GM19438 (cell line): ENCODE measurements at regions not wholly inside any gene's neighbourhood (a gene's known extent, or its start where the extent isn't known, plus 50 kb on each side); places are given as distances from the start of the nearest gene placed in this dataset.
"Not testable (repeated sequence)": the region's sequence is repeated elsewhere in the genome, so short reads cannot be mapped to it uniquely, and the experiment has no call there.

Experiments
- ATAC-seq: cut with Tn5 transposase; IDR thresholded peaks from one replicate; pipeline ENCODE4 v1.9.1; 2021; ENCODE audit warnings: low read depth; ENCODE audit not compliant: unreplicated experiment

DNA sequence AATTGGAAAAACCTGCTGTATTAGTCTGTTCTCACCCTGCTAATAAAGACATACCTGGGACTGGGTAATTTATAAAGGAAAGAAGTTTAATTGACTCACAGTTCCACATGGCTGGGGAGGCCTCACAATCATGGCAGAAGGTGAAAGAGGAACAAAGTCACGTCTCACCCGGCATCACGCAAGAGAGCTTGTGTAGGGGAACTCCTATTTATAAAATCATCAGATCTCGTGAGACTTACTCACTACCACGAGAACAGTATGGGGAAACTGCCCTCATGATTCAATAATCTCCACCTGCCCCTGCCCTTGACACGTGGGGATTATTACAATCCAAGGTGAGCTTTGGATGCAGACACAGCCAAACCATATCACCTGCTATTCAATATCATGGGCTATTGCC is 799.1 kb upstream of the HTR2C start:
- not testable (repeated sequence) for ATAC-seq

- ATAC-seq = no peak
Measured at GRCh38 chrX:113770806-113771205, 813.1 kb upstream of the HTR2C start.

GRCh38 chrX:113770071-113770470 is 813.8 kb upstream of the HTR2C start:
- no peak for ATAC-seq

DNA sequence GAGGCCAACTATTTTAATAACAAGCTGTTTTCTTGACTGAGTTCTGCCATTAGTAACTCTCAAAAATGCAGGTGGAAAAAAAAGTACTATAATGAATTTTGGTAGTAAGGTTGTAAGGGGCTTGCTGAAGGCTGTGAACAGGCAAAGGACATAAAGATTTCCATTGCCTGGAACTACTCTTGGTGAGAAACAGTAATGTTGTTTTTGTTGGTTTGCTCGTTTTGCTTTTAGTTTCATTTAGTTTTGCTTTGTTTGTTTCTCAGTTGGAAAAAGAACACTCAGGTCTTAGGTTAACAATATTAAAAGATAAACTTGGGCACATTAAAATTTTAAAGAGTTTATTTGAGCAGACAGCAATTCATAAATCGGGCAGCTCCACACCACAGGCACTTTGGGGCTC is 824.5 kb upstream of the HTR2C start:
- no peak for ATAC-seq

GRCh38 chrX:113747274-113747973 is 836.5 kb upstream of the HTR2C start:
- ATAC-seq = no peak

DNA sequence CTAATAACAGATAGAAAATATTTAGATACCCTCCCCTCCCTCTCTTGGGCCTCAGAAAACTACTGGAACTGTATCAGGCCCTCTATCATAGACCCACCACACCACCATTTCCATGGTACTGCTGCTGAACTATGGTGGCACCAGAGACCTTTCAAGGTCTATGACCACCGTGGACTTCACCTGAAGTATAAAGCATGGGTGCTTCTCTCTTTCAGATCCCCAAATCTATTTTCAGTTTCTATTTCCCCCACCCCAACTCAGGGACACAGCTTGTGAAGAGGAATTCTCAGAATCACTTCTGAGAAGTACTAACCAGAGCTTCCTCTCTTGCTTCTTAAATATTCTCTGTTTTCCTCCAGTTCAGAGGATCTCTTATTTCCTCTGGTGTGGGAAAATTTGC is 840.8 kb upstream of the HTR2C start:
- ATAC-seq = no peak

DNA sequence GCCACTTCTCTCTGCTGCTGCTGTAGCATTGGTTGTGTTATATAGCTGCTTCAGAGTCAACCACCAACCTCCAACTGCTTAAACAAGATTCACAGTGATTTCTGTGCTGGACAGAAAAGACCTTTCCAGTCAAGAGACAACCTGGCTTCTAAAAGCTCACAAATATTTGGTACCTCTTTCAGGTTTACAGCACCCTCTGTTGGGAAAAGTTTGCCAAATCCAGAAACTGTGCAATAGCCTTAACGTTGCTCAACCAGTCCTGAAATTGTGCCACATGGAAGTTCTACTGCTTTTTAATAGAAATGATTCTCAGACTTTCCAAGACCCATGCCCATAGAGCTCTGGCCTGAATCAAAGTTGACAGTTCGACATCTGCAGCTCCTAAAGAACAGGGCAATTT is 842.1 kb upstream of the HTR2C start:
- no peak for ATAC-seq

- no peak for ATAC-seq
Measured at GRCh38 chrX:113728937-113729336, 854.9 kb upstream of the HTR2C start.

DNA sequence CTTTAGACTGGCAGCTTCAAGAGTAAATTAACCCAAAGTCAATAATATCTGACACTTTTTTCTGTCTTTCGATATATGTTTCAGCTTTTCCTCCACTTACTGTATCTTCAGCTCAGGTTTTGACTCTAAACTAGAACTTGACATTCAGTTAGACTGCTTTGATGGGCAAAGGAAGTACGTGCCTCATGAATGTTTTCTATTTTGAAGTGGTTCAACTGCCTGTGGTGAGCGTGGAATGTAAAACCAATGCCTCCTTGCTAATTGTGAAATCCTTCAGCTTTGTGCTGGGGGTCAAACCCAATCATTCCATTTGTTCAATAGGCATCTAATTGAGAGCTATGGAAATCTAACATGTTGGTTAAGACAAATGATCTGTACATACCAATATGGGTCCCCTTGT is 857.0 kb upstream of the HTR2C start:
- no peak for ATAC-seq

DNA sequence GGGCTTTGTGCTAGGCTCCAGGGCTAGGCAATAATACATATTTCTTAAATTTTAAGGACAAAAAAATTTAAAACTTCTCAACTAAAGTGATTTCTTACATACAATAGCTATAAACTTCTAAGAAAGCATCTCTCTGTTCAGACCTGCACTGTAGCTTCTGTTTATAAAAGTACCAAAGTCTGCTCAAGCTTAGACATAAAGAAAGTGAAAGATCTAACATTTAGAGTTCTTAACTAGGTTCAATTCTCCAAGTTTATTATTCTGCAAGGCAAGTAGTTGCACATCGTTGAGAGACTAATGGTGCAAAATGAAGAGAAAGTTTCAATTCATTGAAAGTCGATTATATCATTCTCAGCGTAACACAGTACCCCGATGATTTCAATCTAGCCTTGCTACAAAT is 857.4 kb upstream of the HTR2C start:
- no peak for ATAC-seq

- no peak for ATAC-seq
Measured at GRCh38 chrX:113726009-113726408, 857.9 kb upstream of the HTR2C start.

GRCh38 chrX:113699939-113700338 is 859.3 kb upstream of the AMOT start:
- no peak for ATAC-seq

GRCh38 chrX:113675278-113675677 is 834.6 kb upstream of the AMOT start:
- no peak for ATAC-seq

DNA sequence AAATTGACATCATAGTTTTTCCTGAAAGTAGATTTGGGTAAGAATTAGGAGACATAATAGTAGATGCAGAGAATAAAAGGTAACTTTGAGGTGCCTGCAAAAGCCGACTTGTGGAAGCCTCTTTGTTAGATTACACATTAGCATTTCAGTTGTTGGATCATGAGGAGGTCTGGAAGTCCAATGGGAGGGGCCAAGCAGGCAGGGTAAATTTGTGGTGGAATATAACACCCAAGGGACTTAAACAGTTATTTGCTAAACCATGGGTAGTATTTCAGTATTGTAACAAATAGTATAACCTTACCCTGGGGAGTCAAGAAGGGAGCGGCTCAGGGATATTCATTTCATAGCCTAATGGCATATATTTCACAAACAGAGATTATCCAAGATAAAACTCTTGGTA is 810.7 kb upstream of the AMOT start:
- no peak for ATAC-seq

DNA sequence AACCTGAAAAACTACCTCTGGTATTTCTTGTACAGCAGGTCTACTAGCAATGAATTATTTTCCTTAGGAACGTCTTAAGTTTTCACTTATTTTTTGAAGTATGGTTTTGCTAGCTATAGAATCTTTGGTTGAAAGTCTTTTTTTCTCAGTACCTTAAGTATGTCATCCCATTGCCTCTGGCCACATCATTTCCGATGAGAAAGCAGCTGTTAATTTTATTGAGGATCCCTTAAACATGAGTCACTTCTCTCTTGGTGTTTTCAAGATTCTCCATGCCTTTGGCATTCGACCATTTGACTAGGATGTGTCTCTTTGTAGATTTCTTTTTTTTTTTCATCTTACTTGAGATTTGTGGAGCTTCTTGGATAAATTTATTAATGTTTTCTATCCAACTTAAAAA is 803.8 kb upstream of the AMOT start:
- no peak for ATAC-seq

DNA sequence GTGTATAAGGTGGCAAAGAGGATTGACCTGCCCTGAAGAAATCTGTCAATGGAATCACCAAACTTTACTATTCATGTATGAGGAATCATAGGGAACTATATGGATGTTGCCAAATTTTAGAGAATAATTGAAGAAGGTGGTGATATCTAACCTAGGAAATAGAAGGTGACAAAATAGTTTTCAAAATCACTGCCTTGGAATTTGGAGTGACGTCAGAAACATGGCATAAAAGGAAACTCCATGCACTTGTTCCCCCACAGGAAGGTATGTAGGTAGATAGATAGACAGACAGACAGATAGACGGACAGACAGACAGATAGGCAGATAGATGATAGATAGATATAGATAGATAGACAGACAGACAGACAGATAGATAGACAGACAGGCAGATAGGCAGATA is 793.9 kb upstream of the AMOT start:
- ATAC-seq = no peak

- ATAC-seq = no peak
Measured at GRCh38 chrX:113629326-113629725, 788.7 kb upstream of the AMOT start.

DNA sequence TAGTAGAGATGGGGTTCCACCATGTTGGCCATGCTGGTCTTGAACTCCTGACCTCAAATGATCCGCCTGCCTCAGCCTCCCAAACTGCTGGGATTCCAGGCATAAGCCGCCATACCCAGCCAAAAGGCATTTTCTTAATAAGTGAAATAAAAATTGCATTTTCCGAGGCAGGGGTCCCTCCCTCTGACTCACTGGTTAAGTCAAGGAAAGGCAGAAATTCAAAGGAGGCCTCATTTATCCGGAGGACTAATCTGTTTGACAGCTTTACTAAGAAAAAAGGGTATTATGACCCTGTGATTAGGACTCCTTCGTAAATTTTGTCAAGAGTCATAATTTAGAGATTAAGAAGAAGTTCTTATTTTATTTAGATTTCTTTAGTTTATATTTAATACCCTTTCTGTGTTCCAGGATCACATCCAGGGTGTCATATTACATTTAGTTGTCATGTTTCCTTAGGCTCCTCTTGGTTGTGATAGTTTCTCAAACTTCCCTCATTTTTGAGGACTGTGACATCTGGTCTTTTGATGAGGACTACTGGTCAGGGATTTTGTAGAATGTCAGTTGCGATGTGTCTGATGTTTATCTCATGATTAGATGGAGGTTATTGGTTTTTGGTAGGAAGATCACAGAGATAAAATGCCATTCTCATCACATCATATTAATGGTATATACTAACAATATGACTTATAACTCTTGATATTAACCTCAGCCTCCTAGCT is 753.7 kb upstream of the AMOT start:
- no peak for ATAC-seq

DNA sequence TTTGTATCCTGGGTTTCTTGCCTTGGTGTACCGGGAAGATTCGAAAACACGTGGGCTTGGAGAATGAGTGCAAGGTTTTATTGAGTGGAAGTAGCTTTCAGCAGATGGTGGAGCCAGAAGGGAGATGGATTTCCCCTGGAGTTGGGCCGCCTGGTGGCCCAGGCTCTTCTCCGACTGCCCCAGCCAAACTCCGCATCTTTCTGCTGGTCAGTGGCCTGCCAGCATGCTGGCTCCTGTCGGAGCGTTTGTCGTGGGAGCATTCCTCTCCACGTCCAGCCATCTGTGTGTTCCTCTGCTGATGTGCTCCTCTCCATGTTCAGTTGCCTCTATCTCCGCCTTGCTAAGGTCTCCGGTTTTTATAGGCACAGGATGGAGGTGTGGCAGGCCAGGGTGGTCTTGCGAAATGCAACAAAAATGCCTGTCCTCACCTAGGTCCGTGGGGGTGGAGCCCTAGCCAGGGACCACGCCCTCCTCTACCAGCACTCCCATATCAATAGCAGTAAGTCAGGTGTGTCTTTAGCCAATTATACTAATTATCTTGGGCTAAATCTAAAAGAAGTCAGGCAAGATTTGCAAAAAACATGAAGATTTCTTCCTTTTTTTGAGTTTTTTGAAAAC is 745.8 kb upstream of the AMOT start:
- ATAC-seq = no peak

DNA sequence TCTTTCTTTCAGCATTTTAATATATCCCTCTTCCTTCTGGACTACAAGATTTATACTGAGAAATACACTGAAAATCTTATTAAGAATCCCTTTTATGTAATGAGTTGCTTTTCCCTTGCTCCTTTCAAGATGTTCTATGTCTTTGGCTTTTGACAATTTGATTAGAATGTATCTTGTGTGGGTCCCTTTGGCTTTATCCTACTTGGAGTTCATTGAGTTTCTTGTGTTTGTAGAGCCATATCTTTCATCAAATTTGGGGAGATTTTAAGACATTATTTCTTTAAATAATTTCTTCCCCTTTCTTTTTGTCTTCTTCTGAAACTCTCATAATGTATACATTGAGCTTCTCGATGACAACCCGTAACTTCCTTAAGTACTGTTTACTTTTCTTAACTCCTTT is 739.9 kb upstream of the AMOT start:
- ATAC-seq = no peak

- ATAC-seq = no peak
Measured at GRCh38 chrX:113558576-113558975, 717.9 kb upstream of the AMOT start.

- no peak for ATAC-seq
Measured at GRCh38 chrX:113551919-113552318, 711.3 kb upstream of the AMOT start.
